Trophoblast cell (in vitro differentiated cells and primary cell): ENCODE measurements at regions not wholly inside any gene's neighbourhood (a gene's known extent, or its start where the extent isn't known, plus 50 kb on each side); places are given as distances from the start of the nearest gene placed in this dataset.

Experiments
- DNase-seq, 2 donors: peaks; one replicate each; pipeline ENCODE4 v3.0.0-alpha.2; 2016
- H2AFZ ChIP-seq: 2 replicates; pipeline ENCODE4 v1.6.1; 2013; ENCODE audit warnings: low read length, moderate library complexity, mild to moderate bottlenecking; ENCODE audit not compliant: insufficient read depth, poor library complexity
- H2AK5ac ChIP-seq: 2 replicates; pipeline ENCODE4 v1.6.1; 2013; ENCODE audit warnings: mild to moderate bottlenecking, low read length
- H2BK120ac ChIP-seq: 2 replicates; pipeline ENCODE4 v1.6.1; 2013; ENCODE audit warnings: low read length, mild to moderate bottlenecking, moderate library complexity; ENCODE audit not compliant: insufficient read depth, poor library complexity
- H2BK12ac ChIP-seq: 2 replicates; pipeline ENCODE4 v1.6.1; 2013; ENCODE audit warnings: mild to moderate bottlenecking, low read length, moderate library complexity
- H2BK5ac ChIP-seq: 2 replicates; pipeline ENCODE4 v1.6.1; 2013; ENCODE audit warnings: low read length, low read depth, moderate library complexity, mild to moderate bottlenecking; ENCODE audit not compliant: poor library complexity
- H3K14ac ChIP-seq: 2 replicates; pipeline ENCODE4 v1.6.1; 2013; ENCODE audit warnings: mild to moderate bottlenecking, low read length
- H3K18ac ChIP-seq: 2 replicates; pipeline ENCODE4 v1.6.1; 2013; ENCODE audit warnings: mild to moderate bottlenecking, low read length
- H3K23ac ChIP-seq: 2 replicates; pipeline ENCODE4 v1.6.1; 2013; ENCODE audit warnings: low read length
- H3K27ac ChIP-seq: 2 replicates; pipeline ENCODE4 v1.5.1; 2013; ENCODE audit warnings: low read depth, mild to moderate bottlenecking, inconsistent platforms, low read length, moderate library complexity
- H3K27me3 ChIP-seq: 2 replicates; pipeline ENCODE4 v1.6.1; 2013; ENCODE audit warnings: inconsistent platforms, mild to moderate bottlenecking, low read length, moderate library complexity; ENCODE audit not compliant: insufficient read depth
- H3K36me3 ChIP-seq, 2 experiments: 1 replicate in 1 of 2; 2 replicates in 1 of 2; pipeline ENCODE4 v1.6.1; 2013; ENCODE audit warnings: low read length in 2 of 2, mild to moderate bottlenecking in 2 of 2, moderate library complexity in 1 of 2; ENCODE audit not compliant: insufficient read depth in 2 of 2, control insufficient read depth in 1 of 2
- H3K4ac ChIP-seq: 2 replicates; pipeline ENCODE4 v1.6.1; 2013; ENCODE audit warnings: low read depth, mild to moderate bottlenecking, low read length, moderate library complexity
- H3K4me1 ChIP-seq, 2 experiments: 1 replicate in 1 of 2; 2 replicates in 1 of 2; pipeline ENCODE4 v1.6.1; 2013; ENCODE audit warnings: low read length in 2 of 2, mild to moderate bottlenecking in 2 of 2, moderate library complexity in 1 of 2; ENCODE audit not compliant: insufficient read depth in 2 of 2, control insufficient read depth in 1 of 2
- H3K4me2 ChIP-seq: 2 replicates; pipeline ENCODE4 v1.6.1; 2013; ENCODE audit warnings: inconsistent platforms, mild to moderate bottlenecking, low read length, moderate library complexity
- H3K4me3 ChIP-seq: 2 replicates; pipeline ENCODE4 v1.5.1; 2013; ENCODE audit warnings: mild to moderate bottlenecking, low read depth, low read length, inconsistent platforms
- H3K79me1 ChIP-seq: one replicate; pipeline ENCODE4 v1.6.1; 2013; ENCODE audit warnings: low read length
- H3K79me2 ChIP-seq: 2 replicates; pipeline ENCODE4 v1.6.1; 2013; ENCODE audit warnings: low read length, mild to moderate bottlenecking; ENCODE audit not compliant: control insufficient read depth, insufficient read depth, poor library complexity
- H3K9ac ChIP-seq: 2 replicates; pipeline ENCODE4 v1.6.1; 2013; ENCODE audit warnings: mild to moderate bottlenecking, low read length
- H3K9me3 ChIP-seq: 2 replicates; pipeline ENCODE4 v1.6.1; 2013; ENCODE audit warnings: low read depth, mild to moderate bottlenecking, control low read depth, inconsistent platforms, low read length; ENCODE audit not compliant: insufficient read depth
- H4K12ac ChIP-seq: 2 replicates; pipeline ENCODE4 v1.6.1; 2013; ENCODE audit warnings: low read depth, mild to moderate bottlenecking, low read length, moderate library complexity
- H4K8ac ChIP-seq: 2 replicates; pipeline ENCODE4 v1.6.1; 2013; ENCODE audit warnings: low read depth, mild to moderate bottlenecking, low read length, moderate library complexity
- H4K91ac ChIP-seq: one replicate; pipeline ENCODE4 v1.6.1; 2013; ENCODE audit warnings: low read depth, mild to moderate bottlenecking, low read length, moderate library complexity
- WGBS: extraction: QIAGEN DNeasy Blood & Tissue Kit; methylation state at CpG from one replicate; pipeline ENCODE4 v1.1.7; 2013; ENCODE audit warnings: missing lambda C conversion rate; ENCODE audit not compliant: insufficient read length, insufficient coverage; ENCODE audit errors: extremely low coverage; 5-methylcytosine and 5-hydroxymethylcytosine counted together

GRCh38 chr3:140844072-140844471, 97.6 kb upstream of the SLC25A36 start:
- Histone ChIP-seq H3K18ac (no peak overlapping the region), H3K27ac (no peak overlapping the region), H3K9ac (no peak overlapping the region), H3K4me1 (no peaks in the 10 kb centered on the region), H2BK12ac (no peak overlapping the region), H3K79me2 (no peaks in the 10 kb centered on the region), H4K91ac (no peak overlapping the region), H3K36me3 (no peaks in the 10 kb centered on the region), H4K8ac (no peak overlapping the region), H3K14ac (no peak overlapping the region), H2BK5ac (no peak overlapping the region), H2AFZ (no peak overlapping the region), H3K4me3 (no peak overlapping the region), H3K79me1 (no peaks in the 10 kb centered on the region), H3K27me3 (no peaks in the 10 kb centered on the region), H2BK120ac (no peak overlapping the region), H2AK5ac (no peak overlapping the region), H3K23ac (no peak overlapping the region), H3K4me2 (no peak overlapping the region), H3K9me3 (no peaks in the 10 kb centered on the region), H3K4ac (no peak overlapping the region), H4K12ac (no peak overlapping the region)
- no peak for DNase-seq
- no CpG with 5 or more reads among the region's 1 CpG for whole genome bisulfite sequencing

- no peak overlapping the region for H2BK120ac ChIP-seq
- H4K91ac ChIP-seq = no peak overlapping the region
- DNase-seq = no peak
These were observed 95.8 kb upstream of the SLC25A36 start for GRCh38 chr3:140845882-140846281.

GRCh38 chr3:140848666-140849065, 93.0 kb upstream of the SLC25A36 start:
- H4K8ac ChIP-seq = no peak overlapping the region
- no peaks in the 10 kb centered on the region for H3K4me1 ChIP-seq
- H2BK120ac ChIP-seq = no peak overlapping the region
- H3K14ac ChIP-seq = no peak overlapping the region
- H3K4me3 ChIP-seq = no peak overlapping the region
- H2BK5ac ChIP-seq = no peak overlapping the region
- no peak overlapping the region for H3K4ac ChIP-seq
- DNase-seq = no peak
- H4K12ac ChIP-seq = no peak overlapping the region
- H3K9ac ChIP-seq = no peak overlapping the region
- no CpG with 5 or more reads among the region's 1 CpG for WGBS
- H2AK5ac ChIP-seq = no peak overlapping the region
- no peak overlapping the region for H4K91ac ChIP-seq
- no peak overlapping the region for H3K4me2 ChIP-seq
- H3K27me3 ChIP-seq = no peaks in the 10 kb centered on the region
- H2AFZ ChIP-seq = no peak overlapping the region
- H3K36me3 ChIP-seq = no peaks in the 10 kb centered on the region
- H3K79me2 ChIP-seq = no peaks in the 10 kb centered on the region
- no peak overlapping the region for H3K27ac ChIP-seq
- H3K79me1 ChIP-seq = no peaks in the 10 kb centered on the region
- H3K23ac ChIP-seq = no peak overlapping the region
- no peak overlapping the region for H2BK12ac ChIP-seq
- H3K18ac ChIP-seq = no peak overlapping the region
- H3K9me3 ChIP-seq = no peaks in the 10 kb centered on the region

More at GRCh38 chr3:140845882-140846281, 95.8 kb upstream of the SLC25A36 start:
- Histone ChIP-seq H3K4me3 (no peak overlapping the region), H3K9me3 (no peaks in the 10 kb centered on the region), H4K8ac (no peak overlapping the region), H3K18ac (no peak overlapping the region), H3K27me3 (no peaks in the 10 kb centered on the region), H4K12ac (no peak overlapping the region), H3K27ac (no peak overlapping the region), H3K4me1 (no peaks in the 10 kb centered on the region), H2AK5ac (no peak overlapping the region), H3K4me2 (no peak overlapping the region), H3K9ac (no peak overlapping the region), H2AFZ (no peak overlapping the region), H3K36me3 (no peaks in the 10 kb centered on the region), H3K79me2 (no peaks in the 10 kb centered on the region), H3K79me1 (no peaks in the 10 kb centered on the region), H2BK12ac (no peak overlapping the region), H3K14ac (no peak overlapping the region), H2BK5ac (no peak overlapping the region), H3K23ac (no peak overlapping the region), H3K4ac (no peak overlapping the region)
- WGBS = no CpG with 5 or more reads among the region's 2 CpGs

GRCh38 chr3:140850210-140850955, 91.3 kb upstream of the SLC25A36 start:
- H3K27ac ChIP-seq = no peak overlapping the region
- no peak overlapping the region for H2AK5ac ChIP-seq
- no peak overlapping the region for H3K4ac ChIP-seq
- H3K4me1 ChIP-seq = peaks cover 0 to 3% of the 10 kb centered on the region in 2 experiments
- H3K4me3 ChIP-seq = no peak overlapping the region
- H2BK120ac ChIP-seq = no peak overlapping the region
- H3K14ac ChIP-seq = no peak overlapping the region
- H3K36me3 ChIP-seq = no peaks in the 10 kb centered on the region
- H4K91ac ChIP-seq = no peak overlapping the region
- H3K23ac ChIP-seq = no peak overlapping the region
- WGBS = no CpG with 5 or more reads among the region's 4 CpGs
- no peaks in the 10 kb centered on the region for H3K79me1 ChIP-seq
- no peak overlapping the region for H4K12ac ChIP-seq
- no peak overlapping the region for H3K18ac ChIP-seq
- no peaks in the 10 kb centered on the region for H3K79me2 ChIP-seq
- no peak overlapping the region for H2BK12ac ChIP-seq
- H2BK5ac ChIP-seq = no peak overlapping the region
- H3K4me2 ChIP-seq = no peak overlapping the region
- no peak for DNase-seq
- no peak overlapping the region for H2AFZ ChIP-seq
- H4K8ac ChIP-seq = no peak overlapping the region
- no peak overlapping the region for H3K9ac ChIP-seq
- no peaks in the 10 kb centered on the region for H3K9me3 ChIP-seq
- no peaks in the 10 kb centered on the region for H3K27me3 ChIP-seq
